ENCODE measurements at regions not wholly inside any gene's neighbourhood (a gene's known extent, or its start where the extent isn't known, plus 50 kb on each side); places are given as distances from the start of the nearest gene placed in this dataset.

- H3K27ac ChIP-seq, result no peak overlapping the region
- intact Hi-C loops (cut with DNase I), result no loop called here
These were observed 148.9 kb upstream of the RUNX1 start for GRCh38 chr21:35197992-35198431.

GRCh38 chr21:35197191-35197590 is 148.1 kb upstream of the RUNX1 start:
- no peak for DNase-seq
- H3K27ac ChIP-seq, result no peak overlapping the region
- H3K36me3 ChIP-seq (replicated peaks in 1 of 2), result no peaks in the 10 kb centered on the region
- no peaks in the 10 kb centered on the region for H3K9me3 ChIP-seq (replicated peaks in 1 of 3)
- TF ChIP-seq POLR2A (IDR thresholded peaks at IDR 0.05) (no peak), CTCF (IDR thresholded peaks at IDR 0.05) (no peak)
- intact Hi-C loops (cut with DNase I), result no loop called here
- no peaks in the 10 kb centered on the region for H3K4me1 ChIP-seq (replicated peaks in 1 of 2)
- WGBS, 4 donors, result 88 to 96% (median 92%) methylated on average over 4 of the region's 4 CpGs
- H3K27me3 ChIP-seq, result no peaks in the 10 kb centered on the region
- no peak overlapping the region for H3K4me3 ChIP-seq

More at GRCh38 chr21:35197992-35198431, 148.9 kb upstream of the RUNX1 start:
- TF ChIP-seq POLR2A (IDR thresholded peaks at IDR 0.05) (no peak), CTCF (IDR thresholded peaks at IDR 0.05) (no peak)
- Histone ChIP-seq H3K4me3 (no peak overlapping the region), H3K36me3 (replicated peaks in 1 of 2) (no peaks in the 10 kb centered on the region), H3K4me1 (replicated peaks in 1 of 2) (no peaks in the 10 kb centered on the region), H3K9me3 (replicated peaks in 1 of 3) (no peaks in the 10 kb centered on the region), H3K27me3 (no peaks in the 10 kb centered on the region)
- WGBS, 4 donors, result 37 to 57% (median 43%) methylated on average over 3 of the region's 3 CpGs
- no peak for DNase-seq

GRCh38 chr21:35196128-35196527 is 147.0 kb upstream of the RUNX1 start:
- intact Hi-C loops (cut with DNase I), result no loop called here
- 79 to 81% (median 79%) methylated on average over 5 of the region's 5 CpGs for WGBS, 4 donors
- H3K36me3 ChIP-seq (replicated peaks in 1 of 2), result no peaks in the 10 kb centered on the region
- H3K4me1 ChIP-seq (replicated peaks in 1 of 2), result no peaks in the 10 kb centered on the region
- no peak overlapping the region for H3K4me3 ChIP-seq
- H3K9me3 ChIP-seq (replicated peaks in 1 of 3), result no peaks in the 10 kb centered on the region
- no peak for TF ChIP-seq CTCF (IDR thresholded peaks at IDR 0.05)
- no peak for TF ChIP-seq POLR2A (IDR thresholded peaks at IDR 0.05)
- no peak overlapping the region for H3K27ac ChIP-seq
- no peak for DNase-seq
- H3K27me3 ChIP-seq, result no peaks in the 10 kb centered on the region

GRCh38 chr21:35195232-35195631 is 146.1 kb upstream of the RUNX1 start:
- H3K27me3 ChIP-seq, result no peaks in the 10 kb centered on the region
- no peaks in the 10 kb centered on the region for H3K9me3 ChIP-seq (replicated peaks in 1 of 3)
- no peaks in the 10 kb centered on the region for H3K36me3 ChIP-seq (replicated peaks in 1 of 2)
- no peaks in the 10 kb centered on the region for H3K4me1 ChIP-seq (replicated peaks in 1 of 2)
- intact Hi-C loops (cut with DNase I), result no loop called here
- H3K27ac ChIP-seq, result no peak overlapping the region
- no peak overlapping the region for H3K4me3 ChIP-seq
- peak in 2 of 7 donors; percentile 18 to 33 for DNase-seq
- TF ChIP-seq CTCF (IDR thresholded peaks at IDR 0.05), result no peak
- no peak for TF ChIP-seq POLR2A (IDR thresholded peaks at IDR 0.05)
- WGBS, 4 donors, result 57 to 81% (median 72%) methylated on average over 1 of the region's 1 CpG

All from adrenal gland (tissue), 9 donors.